ENCODE measurements at regions not wholly inside any gene's neighbourhood (a gene's known extent, or its start where the extent isn't known, plus 50 kb on each side); places are given as distances from the start of the nearest gene placed in this dataset.

DNA sequence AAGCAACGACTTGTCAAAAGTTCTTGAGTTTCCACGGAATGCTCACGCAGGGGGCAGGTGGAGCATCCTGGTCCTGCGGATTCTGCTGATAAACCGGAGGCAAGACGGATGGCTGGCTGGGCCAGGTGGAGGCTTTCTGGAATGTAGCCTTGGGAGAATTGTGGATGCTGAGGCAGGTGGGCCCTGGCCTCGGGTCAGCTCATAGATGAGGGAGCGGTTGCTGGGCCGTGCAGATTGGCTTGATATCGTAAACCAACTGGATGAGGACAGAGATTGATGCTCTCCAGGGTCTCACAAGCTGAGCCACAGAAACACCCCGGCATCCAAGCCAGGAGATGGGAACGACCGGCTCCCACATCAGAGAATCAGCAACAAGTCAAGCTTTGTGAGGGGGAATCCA is 50.0 kb upstream of the TFRC start:
- H3K4me3 ChIP-seq (ENCODE audit: low read depth, low read length), result no peak overlapping the region
- no peak for DNase-seq (ENCODE audit: low read depth)
- TF ChIP-seq, protein P1, sequence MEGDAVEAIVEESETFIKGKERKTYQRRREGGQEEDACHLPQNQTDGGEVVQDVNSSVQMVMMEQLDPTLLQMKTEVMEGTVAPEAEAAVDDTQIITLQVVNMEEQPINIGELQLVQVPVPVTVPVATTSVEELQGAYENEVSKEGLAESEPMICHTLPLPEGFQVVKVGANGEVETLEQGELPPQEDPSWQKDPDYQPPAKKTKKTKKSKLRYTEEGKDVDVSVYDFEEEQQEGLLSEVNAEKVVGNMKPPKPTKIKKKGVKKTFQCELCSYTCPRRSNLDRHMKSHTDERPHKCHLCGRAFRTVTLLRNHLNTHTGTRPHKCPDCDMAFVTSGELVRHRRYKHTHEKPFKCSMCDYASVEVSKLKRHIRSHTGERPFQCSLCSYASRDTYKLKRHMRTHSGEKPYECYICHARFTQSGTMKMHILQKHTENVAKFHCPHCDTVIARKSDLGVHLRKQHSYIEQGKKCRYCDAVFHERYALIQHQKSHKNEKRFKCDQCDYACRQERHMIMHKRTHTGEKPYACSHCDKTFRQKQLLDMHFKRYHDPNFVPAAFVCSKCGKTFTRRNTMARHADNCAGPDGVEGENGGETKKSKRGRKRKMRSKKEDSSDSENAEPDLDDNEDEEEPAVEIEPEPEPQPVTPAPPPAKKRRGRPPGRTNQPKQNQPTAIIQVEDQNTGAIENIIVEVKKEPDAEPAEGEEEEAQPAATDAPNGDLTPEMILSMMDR (IDR thresholded peaks at IDR 0.05; ENCODE audit: control insufficient read depth, extremely low read depth, insufficient read depth), result no peak
